Right ventricle myocardium inferior (tissue), 1 donor: ENCODE measurements at regions not wholly inside any gene's neighbourhood (a gene's known extent, or its start where the extent isn't known, plus 50 kb on each side); places are given as distances from the start of the nearest gene placed in this dataset.
"Not testable (repeated sequence)": the region's sequence is repeated elsewhere in the genome, so short reads cannot be mapped to it uniquely, and the experiment has no call there.

ENCODE experiments used
- ATAC-seq: fragments of 200-7000 bp; cut with Tn5 transposase; one replicate; pipeline ENCODE4 v1.9.1; 2020; ENCODE audit warnings: mild to moderate bottlenecking, moderate library complexity
- DNase-seq: peaks from one replicate; pipeline ENCODE4 v3.0.0; 2021; ENCODE audit errors: missing footprints
- intact Hi-C: fragments of 100-400 bp; cut with DNase I; formaldehyde crosslinking; loops from one replicate; pipeline ENCODE4 v1.11.0; 2022
- donor health status: DM: no; HTN: yes; CAD: no; lungs with severe emphysema.

GRCh38 chr15:62301993-62302675, 137.0 kb upstream of the C2CD4B start:
- ATAC-seq: peak; percentile 75
- intact Hi-C loops: no loop called here
- no peak for DNase-seq

DNA sequence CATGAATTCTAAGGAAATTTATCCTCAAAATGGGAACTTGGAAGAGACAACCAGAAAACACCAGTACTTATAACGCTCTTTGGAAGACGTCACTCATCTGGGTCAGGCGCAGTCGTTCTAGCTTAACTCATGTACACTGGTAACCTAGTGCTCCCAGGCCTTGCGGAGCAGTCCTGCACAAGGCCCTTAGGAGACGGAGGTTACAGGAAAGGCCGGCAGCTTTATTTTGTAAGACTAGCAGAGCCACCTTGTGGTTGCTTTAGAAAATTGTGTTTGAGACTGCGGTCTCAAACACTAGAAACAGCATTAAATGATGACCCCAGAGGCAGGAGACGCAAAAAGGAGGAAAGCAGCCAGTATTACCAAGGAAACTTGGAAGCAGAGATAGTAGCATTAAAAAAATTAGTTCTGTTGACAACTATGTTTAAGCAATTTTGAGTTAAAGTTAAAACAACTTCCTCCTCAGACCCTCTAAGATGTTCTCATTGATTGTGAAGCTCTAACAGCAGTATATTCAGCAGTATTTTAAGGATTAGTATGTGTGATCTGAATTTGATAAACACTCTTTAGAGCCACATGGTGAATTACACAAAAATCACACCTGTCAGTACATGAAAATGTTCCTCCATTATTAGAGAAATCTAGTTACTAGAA, 141.9 kb upstream of the C2CD4B start:
- intact Hi-C loops: no loop called here
- no peak for DNase-seq
- peak; percentile 88 for ATAC-seq

- intact Hi-C loops: no loop called here
- ATAC-seq: no peak
Measured at GRCh38 chr15:62307551-62307950, 142.5 kb upstream of the C2CD4B start.

GRCh38 chr15:62316413-62317060, 151.5 kb upstream of the C2CD4B start:
- intact Hi-C loops: no loop called here
- DNase-seq (no peak), ATAC-seq (no peak)

More at GRCh38 chr15:62307551-62307950, 142.5 kb upstream of the C2CD4B start:
- DNase-seq: no peak

DNA sequence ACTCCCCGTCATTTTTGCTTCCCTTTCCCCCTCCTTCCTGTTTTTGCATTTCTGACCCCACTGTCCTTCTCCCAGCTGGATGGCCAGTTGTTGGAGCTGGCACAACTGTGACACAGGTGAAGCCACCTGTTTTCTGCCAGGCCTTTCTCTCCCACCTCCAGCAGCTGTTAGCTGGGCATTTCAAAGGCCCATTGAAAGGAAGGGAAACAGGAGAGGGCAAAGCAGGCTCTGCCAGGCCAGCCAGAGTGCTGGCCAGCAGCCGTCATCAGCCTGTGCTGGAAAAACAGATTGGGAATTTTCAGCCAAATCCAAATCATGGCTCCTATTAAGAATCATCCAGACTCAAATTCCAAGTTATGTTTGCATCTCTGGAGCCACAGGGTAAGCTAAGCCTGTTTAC, 155.2 kb upstream of the C2CD4B start:
- ATAC-seq: peak; percentile 28
- no peak for DNase-seq
- intact Hi-C loops: no loop called here

DNA sequence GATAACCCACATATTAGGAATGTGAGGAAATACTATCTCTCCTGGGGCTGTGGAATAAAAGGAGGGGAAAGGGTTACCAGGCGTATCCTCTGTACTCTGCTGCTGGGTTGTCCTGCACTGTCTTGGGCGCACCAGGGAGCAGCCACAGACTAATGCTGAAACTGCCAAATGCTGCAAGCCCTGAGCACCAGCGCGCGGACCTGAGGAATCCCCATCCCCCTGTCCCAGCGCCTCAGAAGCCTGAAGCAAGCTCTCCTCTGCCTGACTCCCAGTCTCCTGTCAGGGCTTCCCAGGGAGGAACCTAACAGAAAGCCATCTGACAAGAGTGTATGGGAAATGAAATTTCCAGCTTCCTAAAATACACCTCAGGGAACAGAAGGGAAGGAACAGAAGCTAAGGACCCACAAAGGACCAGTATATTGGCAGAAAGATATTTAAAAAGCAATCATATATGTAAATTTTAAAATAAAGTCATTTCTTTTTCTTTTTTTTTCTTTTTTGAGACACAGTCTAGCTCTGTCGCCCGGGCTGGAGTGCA, 158.3 kb upstream of the C2CD4B start:
- intact Hi-C loops: no loop called here
- DNase-seq (no peak), ATAC-seq (no peak)

- ATAC-seq: no peak
- intact Hi-C loops: no loop called here
Measured at GRCh38 chr15:62324382-62324781, 159.3 kb upstream of the C2CD4B start.

GRCh38 chr15:62325597-62325996, 160.5 kb upstream of the C2CD4B start:
- no peak for ATAC-seq
- intact Hi-C loops: no loop called here

More at GRCh38 chr15:62324382-62324781, 159.3 kb upstream of the C2CD4B start:
- DNase-seq: no peak

DNA sequence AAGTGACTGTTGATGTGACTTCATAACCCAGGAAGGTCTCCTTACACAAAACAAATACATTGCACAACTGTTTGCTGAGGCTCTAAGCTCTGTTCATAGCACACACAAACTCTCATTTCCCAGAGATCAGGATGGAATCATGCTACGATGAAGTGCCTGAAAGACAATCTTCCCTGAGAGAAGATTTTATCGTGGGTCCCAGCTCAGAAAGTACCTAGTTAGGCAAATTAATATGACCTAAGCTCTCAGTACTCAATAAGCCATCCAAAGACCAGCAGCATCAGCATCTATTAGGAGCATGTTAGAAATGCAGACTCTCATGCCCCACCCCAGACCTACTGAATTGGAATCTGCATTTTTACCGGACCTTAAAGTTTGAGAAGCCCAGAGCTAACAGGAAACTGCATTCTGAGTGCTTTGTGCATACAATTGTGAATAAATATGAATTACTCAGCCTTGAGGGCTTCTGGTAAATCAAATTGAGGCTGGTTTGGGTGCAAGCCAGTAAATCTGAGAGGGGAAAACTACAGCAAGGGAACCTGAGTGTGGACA, 161.5 kb upstream of the C2CD4B start:
- intact Hi-C loops: no loop called here

More at GRCh38 chr15:62325597-62325996, 160.5 kb upstream of the C2CD4B start:
- DNase-seq: no peak

GRCh38 chr15:62327406-62327805, 162.3 kb upstream of the C2CD4B start:
- DNase-seq: no peak
- ATAC-seq: no peak
- intact Hi-C loops: no loop called here

More for the DNA sequence above, 161.5 kb upstream of the C2CD4B start:
- ATAC-seq: no peak
- DNase-seq: no peak

- intact Hi-C loops, ATAC-seq, DNase-seq: not testable (repeated sequence)
Measured at GRCh38 chr15:62332472-62332871, 167.4 kb upstream of the C2CD4B start.

DNA sequence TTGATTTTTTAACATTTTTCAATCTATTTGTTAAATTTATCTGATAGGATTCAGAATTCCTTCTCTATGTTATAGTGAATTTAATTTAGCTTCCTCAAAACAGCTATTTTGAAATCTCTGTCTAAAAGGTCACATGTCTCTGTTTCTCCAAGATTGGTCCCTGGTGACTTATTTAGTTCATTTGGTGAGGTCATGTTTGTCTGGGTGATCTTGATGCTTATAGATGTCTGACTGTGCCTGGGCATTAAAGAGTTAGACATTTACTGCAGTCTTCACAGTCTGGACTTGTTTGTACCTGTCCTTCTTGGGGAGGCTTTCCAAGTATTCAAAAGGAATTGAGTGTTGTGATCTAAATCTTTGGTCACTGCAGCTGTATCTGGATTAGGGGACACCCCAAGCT, 169.5 kb upstream of the C2CD4B start:
- intact Hi-C loops: no loop called here
- no peak for ATAC-seq
- DNase-seq: no peak

DNA sequence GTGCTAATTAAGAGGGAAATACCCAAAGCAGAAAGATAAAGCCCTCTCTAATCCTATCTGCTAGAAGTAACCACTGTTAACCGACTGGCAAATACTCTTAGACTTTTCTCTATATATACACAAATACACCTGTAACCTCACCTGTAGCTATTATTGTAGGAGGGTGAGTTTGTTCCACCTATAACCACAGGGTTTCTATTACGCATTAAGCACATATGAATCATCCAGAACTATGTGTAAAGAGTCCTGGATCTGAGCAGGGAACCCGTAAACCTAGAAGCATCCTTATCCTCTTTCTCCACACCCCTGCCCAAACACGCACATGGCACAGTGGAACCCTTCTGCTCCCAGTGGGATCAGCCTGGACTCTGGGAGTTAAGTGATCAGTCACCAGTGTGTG, 172.8 kb upstream of the C2CD4B start:
- intact Hi-C loops: no loop called here
- ATAC-seq (no peak), DNase-seq (no peak)

GRCh38 chr15:62338497-62338896, 173.4 kb upstream of the C2CD4B start:
- intact Hi-C loops: no loop called here
- DNase-seq: no peak
- no peak for ATAC-seq

DNA sequence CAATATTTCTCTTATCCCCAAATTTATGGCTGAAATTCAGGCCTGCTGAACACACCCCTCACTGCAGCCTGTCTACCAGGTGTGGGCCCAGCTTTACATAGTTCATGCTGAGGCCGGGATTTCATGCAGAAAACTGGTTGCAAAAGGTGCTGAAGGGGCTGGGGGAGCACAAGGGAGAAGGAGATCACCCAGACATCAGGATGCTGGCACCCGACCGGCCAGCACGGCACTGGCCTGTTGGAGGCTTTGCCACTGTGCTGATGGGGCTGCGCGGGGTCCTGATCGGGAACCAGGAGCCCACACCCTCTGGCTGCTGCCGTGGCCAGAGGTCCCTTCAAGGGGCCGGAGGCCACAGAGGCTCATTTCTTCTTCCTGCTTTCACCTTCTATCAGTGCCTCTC, 177.9 kb upstream of the C2CD4B start:
- no peak for ATAC-seq
- DNase-seq: no peak
- intact Hi-C loops: no loop called here

DNA sequence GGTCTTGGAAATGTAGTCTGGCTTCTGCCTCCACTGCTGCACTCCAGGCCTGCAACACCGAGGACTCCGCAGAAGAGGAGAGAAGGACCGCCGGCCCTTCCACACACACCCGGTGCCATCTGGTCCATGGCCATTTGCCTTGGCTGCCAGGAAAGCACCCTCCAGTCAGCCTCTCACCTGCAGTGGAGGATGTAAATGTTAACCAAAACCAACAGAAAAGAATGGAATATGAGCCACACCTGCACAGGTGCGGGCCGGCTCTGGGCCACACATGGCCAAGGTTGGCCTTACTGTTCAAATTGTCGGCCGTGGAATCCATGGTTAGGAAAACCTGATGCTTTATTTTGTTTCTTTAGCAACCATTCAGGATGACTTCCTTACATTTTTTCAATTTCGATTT, 178.3 kb upstream of the C2CD4B start:
- intact Hi-C loops: no loop called here
- DNase-seq (no peak), ATAC-seq (no peak)

GRCh38 chr15:62344806-62345539, 179.9 kb upstream of the C2CD4B start:
- DNase-seq: no peak
- ATAC-seq: peak; percentile 42
- intact Hi-C loops: no loop called here

DNA sequence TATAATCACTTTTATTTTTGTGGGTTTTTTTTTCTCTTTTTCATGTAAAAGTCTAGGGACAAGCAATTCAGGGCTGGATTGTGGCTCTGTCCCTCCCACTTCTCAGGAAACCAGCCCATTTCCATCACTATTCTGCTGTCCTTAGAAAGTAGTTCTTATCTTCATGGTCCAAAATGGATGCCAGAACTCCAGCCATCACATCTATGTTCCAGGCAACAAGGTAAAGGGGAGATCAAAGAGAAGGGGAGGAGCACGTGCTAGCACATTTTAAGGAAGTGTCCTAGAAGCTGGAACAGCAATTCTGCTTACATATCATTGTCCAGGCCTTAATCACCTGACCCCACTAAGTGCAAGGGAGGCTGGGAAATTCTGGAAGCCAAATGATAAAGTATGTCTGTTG, 181.1 kb upstream of the C2CD4B start:
- intact Hi-C loops: no loop called here
- DNase-seq: no peak
- no peak for ATAC-seq

GRCh38 chr15:62348118-62348517, 183.0 kb upstream of the C2CD4B start:
- DNase-seq (no peak), ATAC-seq (no peak)
- intact Hi-C loops: no loop called here
